HL-60 (cell line): ENCODE measurements at regions not wholly inside any gene's neighbourhood (a gene's known extent, or its start where the extent isn't known, plus 50 kb on each side); places are given as distances from the start of the nearest gene placed in this dataset.

Experiments used
- DNase-seq, 2 experiments: peaks; one replicate each; pipeline ENCODE4 v3.0.0-alpha.2; 2010 to 2020; ENCODE audit warnings: low read depth in 1 of 2, low spot score in 1 of 2
- H3K27ac ChIP-seq: fragments of 250-450 bp; sonication (Bioruptor Pico); replicated peaks from 2 replicates; pipeline ENCODE4 v1.5.1; 2020; ENCODE audit warnings: mild to moderate bottlenecking, moderate library complexity
- H3K27me3 ChIP-seq: fragments of 250-450 bp; sonication (Bioruptor Pico); 2 replicates; pipeline ENCODE4 v1.5.1; 2021; ENCODE audit warnings: mild to moderate bottlenecking, moderate library complexity; ENCODE audit not compliant: insufficient read depth, poor library complexity, severe bottlenecking
- H3K4me3 ChIP-seq: replicated peaks from 2 replicates; pipeline ENCODE4 v1.5.1; 2011; ENCODE audit warnings: mild to moderate bottlenecking, control low read depth, low read length; ENCODE audit not compliant: insufficient read depth
- GABPA ChIP-seq: IDR thresholded peaks from 2 replicates; pipeline ENCODE4 v1.6.1; 2012; ENCODE audit warnings: low read depth
- POLR2AphosphoS5 ChIP-seq: IDR thresholded peaks from 2 replicates; pipeline ENCODE4 v1.6.1; 2012; ENCODE audit warnings: low read depth
- SPI1 ChIP-seq: IDR thresholded peaks from 2 replicates; pipeline ENCODE4 v1.6.1; 2012; ENCODE audit warnings: low read depth, mild to moderate bottlenecking, borderline replicate concordance
- TF ChIP-seq, protein P1 (sequence below): IDR thresholded peaks from 2 replicates; pipeline ENCODE4 v1.6.1; 2012; ENCODE audit warnings: low read depth; ENCODE audit not compliant: insufficient replicate concordance
- TF ChIP-seq, protein P2 (sequence below): IDR thresholded peaks from one replicate; pipeline ENCODE4 v1.5.1; 2011; ENCODE audit warnings: low read length, control low read depth, inconsistent platforms; ENCODE audit not compliant: insufficient read depth

DNA sequence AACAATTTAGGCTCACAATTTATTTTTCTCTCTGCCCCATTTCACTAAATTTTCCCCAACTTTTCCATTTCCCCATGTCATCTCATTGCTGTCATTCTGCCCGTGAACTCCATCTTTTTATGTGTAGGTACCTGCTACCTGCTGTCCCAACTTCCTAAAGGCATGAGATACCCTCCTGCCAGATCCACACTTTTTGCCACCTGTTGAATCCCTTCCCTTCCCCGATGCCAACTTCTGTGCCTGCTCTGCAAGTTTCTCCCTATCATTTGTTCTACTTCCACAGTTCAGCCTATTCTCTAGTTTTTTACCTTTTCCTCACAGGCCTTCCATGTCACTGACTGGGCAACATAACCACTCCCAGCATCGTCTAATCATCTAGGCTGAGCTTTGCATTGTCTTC, 607.5 kb upstream of the KLF12 start:
- no peak overlapping the region for H3K4me3 ChIP-seq
- no peaks in the 10 kb centered on the region for H3K27me3 ChIP-seq
- H3K27ac ChIP-seq = no peak overlapping the region
- TF ChIP-seq, protein P1, sequence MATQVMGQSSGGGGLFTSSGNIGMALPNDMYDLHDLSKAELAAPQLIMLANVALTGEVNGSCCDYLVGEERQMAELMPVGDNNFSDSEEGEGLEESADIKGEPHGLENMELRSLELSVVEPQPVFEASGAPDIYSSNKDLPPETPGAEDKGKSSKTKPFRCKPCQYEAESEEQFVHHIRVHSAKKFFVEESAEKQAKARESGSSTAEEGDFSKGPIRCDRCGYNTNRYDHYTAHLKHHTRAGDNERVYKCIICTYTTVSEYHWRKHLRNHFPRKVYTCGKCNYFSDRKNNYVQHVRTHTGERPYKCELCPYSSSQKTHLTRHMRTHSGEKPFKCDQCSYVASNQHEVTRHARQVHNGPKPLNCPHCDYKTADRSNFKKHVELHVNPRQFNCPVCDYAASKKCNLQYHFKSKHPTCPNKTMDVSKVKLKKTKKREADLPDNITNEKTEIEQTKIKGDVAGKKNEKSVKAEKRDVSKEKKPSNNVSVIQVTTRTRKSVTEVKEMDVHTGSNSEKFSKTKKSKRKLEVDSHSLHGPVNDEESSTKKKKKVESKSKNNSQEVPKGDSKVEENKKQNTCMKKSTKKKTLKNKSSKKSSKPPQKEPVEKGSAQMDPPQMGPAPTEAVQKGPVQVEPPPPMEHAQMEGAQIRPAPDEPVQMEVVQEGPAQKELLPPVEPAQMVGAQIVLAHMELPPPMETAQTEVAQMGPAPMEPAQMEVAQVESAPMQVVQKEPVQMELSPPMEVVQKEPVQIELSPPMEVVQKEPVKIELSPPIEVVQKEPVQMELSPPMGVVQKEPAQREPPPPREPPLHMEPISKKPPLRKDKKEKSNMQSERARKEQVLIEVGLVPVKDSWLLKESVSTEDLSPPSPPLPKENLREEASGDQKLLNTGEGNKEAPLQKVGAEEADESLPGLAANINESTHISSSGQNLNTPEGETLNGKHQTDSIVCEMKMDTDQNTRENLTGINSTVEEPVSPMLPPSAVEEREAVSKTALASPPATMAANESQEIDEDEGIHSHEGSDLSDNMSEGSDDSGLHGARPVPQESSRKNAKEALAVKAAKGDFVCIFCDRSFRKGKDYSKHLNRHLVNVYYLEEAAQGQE = no peak
- TF ChIP-seq, protein P2, sequence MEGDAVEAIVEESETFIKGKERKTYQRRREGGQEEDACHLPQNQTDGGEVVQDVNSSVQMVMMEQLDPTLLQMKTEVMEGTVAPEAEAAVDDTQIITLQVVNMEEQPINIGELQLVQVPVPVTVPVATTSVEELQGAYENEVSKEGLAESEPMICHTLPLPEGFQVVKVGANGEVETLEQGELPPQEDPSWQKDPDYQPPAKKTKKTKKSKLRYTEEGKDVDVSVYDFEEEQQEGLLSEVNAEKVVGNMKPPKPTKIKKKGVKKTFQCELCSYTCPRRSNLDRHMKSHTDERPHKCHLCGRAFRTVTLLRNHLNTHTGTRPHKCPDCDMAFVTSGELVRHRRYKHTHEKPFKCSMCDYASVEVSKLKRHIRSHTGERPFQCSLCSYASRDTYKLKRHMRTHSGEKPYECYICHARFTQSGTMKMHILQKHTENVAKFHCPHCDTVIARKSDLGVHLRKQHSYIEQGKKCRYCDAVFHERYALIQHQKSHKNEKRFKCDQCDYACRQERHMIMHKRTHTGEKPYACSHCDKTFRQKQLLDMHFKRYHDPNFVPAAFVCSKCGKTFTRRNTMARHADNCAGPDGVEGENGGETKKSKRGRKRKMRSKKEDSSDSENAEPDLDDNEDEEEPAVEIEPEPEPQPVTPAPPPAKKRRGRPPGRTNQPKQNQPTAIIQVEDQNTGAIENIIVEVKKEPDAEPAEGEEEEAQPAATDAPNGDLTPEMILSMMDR = no peak
- TF ChIP-seq SPI1 (no peak), POLR2AphosphoS5 (no peak), GABPA (no peak)
- no peak for DNase-seq

DNA sequence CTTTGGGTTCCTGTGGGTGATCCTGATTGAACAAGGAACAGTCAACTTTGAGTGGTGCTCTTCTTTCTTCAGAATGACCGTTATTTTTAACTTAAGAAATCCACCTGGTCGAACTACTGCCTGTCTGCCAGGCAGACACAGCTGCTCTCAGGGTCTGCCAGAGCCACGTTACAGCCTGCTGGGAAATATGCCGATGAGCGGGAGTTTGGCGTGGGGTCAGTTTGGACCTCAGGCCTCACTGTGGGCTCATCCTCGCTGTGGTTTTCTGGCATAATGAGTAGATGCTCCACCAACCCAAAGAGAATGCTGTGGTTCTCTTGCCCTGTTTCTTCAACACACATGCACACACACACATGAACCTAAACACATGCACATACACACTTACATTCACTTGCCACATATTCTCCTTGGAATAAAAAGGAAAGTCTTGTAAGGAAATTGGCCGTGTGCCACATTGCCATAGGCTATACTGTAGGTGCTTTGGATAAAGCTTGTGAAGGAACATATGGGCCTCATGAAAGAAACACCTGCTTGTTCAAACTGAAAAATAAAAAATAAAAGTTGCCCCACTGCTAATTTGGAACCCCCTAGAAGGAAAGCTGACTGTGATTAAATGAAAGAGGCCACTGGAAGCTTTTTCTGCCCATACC, 598.7 kb upstream of the KLF12 start:
- no peaks in the 10 kb centered on the region for H3K27me3 ChIP-seq
- no peak for DNase-seq
- H3K27ac ChIP-seq = no peak overlapping the region
- TF ChIP-seq GABPA (no peak), POLR2AphosphoS5 (no peak), SPI1 (no peak)
- TF ChIP-seq, protein P1 = no peak
- TF ChIP-seq, protein P2 = no peak
- no peak overlapping the region for H3K4me3 ChIP-seq

- no peak overlapping the region for H3K4me3 ChIP-seq
- H3K27ac ChIP-seq = no peak overlapping the region
- TF ChIP-seq GABPA (no peak), SPI1 (no peak), POLR2AphosphoS5 (no peak)
- TF ChIP-seq, protein P2 = no peak
- TF ChIP-seq, protein P1 = no peak
- no peak for DNase-seq
- no peaks in the 10 kb centered on the region for H3K27me3 ChIP-seq
Measured at GRCh38 chr13:74731731-74732130, 597.5 kb upstream of the KLF12 start.
